Ascending aorta (tissue), 2 donors: ENCODE measurements at regions not wholly inside any gene's neighbourhood (a gene's known extent, or its start where the extent isn't known, plus 50 kb on each side); places are given as distances from the start of the nearest gene placed in this dataset.

Source experiments
- DNase-seq, 2 donors: peaks; one replicate each; pipeline ENCODE4 v3.0.0-alpha.2; 2019; ENCODE audit warnings: low spot score in 2 of 2
- H3K27ac ChIP-seq, 2 donors: fragments of 200-600 bp; sonication (generic); one replicate each; pipeline ENCODE4 v1.5.1; 2016 to 2017; ENCODE audit warnings: mild to moderate bottlenecking in 1 of 2
- H3K27me3 ChIP-seq: fragments of 200-600 bp; sonication (generic); one replicate; pipeline ENCODE4 v1.5.1; 2017
- H3K36me3 ChIP-seq, 2 donors: fragments of 200-600 bp; sonication (generic); one replicate each; pipeline ENCODE4 v1.5.1; 2016
- H3K4me1 ChIP-seq, 2 donors: fragments of 200-600 bp; sonication (generic); one replicate each; pipeline ENCODE4 v1.5.1; 2016 to 2017; ENCODE audit warnings: mild to moderate bottlenecking in 1 of 2
- H3K4me3 ChIP-seq, 2 donors: fragments of 200-600 bp; sonication (generic); one replicate each; pipeline ENCODE4 v1.5.1; 2016 to 2017; ENCODE audit warnings: mild to moderate bottlenecking in 1 of 2
- H3K9me3 ChIP-seq, 2 donors: fragments of 200-600 bp; sonication (generic); one replicate each; pipeline ENCODE4 v1.5.1; 2016
- intact Hi-C: fragments of 100-400 bp; cut with DNase I; formaldehyde crosslinking; loops from one replicate; pipeline ENCODE4 v1.15.1; 2023
- TF ChIP-seq, protein P1 (sequence below), 3 experiments: fragments of 200-600 bp in 2 of 3; fragments of 450-650 bp in 1 of 3; sonication (generic) in 2 of 3; IDR thresholded peaks; one replicate each; pipeline ENCODE4 v1.5.1; 2016 to 2019; ENCODE audit warnings: antibody characterized with exemption in 3 of 3, mild to moderate bottlenecking in 1 of 3, moderate library complexity in 1 of 3

DNA sequence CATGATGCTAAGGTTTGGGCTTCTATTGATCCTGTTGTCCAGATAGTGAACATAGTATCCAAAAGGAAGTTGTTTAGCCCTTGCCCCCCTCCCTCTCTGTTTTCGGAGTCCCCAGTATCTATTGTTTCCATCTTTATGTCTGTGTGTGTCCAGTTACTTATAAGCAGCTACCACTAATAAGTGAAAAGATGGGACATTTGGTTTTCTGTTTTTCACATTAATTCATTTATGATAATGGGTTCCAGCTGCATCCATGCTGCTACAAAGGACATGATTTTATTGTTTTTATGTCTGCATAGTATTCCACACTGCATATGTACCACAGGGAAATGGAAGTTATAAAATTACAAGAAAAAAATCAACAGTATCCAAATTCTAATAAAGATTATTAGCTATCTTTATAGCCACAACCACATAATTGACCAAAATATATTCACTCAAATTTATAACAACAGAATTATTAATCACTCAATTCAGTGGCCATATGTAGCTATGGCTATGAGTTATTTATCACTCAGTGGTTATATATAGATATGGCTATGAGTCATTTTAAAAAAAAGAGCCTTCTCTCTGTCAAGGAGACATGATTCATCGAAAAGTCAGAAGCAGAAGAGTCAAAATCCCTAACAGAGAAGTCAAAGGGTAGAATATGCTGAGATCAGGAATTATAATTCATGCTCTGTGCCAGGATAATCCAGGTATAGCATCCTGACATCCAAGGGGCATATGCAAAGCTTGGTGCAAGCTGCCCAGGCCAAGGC lies 367.5 kb downstream of the DEPDC1B start:
- intact Hi-C loops = loop anchor here (5.0 kb wide), 1 partner anchor 60 kb away; no protein-coding TSS in a partner anchor

DNA sequence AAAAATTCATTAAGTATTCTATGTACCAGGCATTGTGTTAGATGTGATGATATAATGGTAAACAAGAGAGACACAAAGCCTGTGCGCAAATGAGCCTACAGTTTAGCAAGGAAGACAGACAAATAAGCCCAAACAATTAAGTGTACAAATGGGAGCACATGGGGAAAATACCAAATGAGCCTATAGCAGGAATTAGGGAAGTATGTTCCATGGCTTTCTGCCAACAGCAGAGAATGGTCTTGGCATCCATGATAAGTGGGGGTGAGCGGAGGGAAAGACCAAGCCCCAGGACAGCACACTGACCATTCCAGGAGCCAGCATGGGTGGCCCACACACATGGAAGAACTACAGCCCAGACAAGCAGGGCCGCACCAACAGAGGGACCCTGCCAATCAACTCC lies 369.7 kb downstream of the DEPDC1B start:
- TF ChIP-seq, protein P1, sequence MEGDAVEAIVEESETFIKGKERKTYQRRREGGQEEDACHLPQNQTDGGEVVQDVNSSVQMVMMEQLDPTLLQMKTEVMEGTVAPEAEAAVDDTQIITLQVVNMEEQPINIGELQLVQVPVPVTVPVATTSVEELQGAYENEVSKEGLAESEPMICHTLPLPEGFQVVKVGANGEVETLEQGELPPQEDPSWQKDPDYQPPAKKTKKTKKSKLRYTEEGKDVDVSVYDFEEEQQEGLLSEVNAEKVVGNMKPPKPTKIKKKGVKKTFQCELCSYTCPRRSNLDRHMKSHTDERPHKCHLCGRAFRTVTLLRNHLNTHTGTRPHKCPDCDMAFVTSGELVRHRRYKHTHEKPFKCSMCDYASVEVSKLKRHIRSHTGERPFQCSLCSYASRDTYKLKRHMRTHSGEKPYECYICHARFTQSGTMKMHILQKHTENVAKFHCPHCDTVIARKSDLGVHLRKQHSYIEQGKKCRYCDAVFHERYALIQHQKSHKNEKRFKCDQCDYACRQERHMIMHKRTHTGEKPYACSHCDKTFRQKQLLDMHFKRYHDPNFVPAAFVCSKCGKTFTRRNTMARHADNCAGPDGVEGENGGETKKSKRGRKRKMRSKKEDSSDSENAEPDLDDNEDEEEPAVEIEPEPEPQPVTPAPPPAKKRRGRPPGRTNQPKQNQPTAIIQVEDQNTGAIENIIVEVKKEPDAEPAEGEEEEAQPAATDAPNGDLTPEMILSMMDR (IDR thresholded peaks at IDR 0.05) = no peak
- Histone ChIP-seq H3K36me3 (no peaks in the 10 kb centered on the region), H3K27ac (peak overlapping the region in 1 of 2 donors; percentile 42), H3K4me3 (no peak overlapping the region), H3K27me3 (no peaks in the 10 kb centered on the region), H3K4me1 (peaks cover 4 to 25% of the 10 kb centered on the region in 2 donors), H3K9me3 (no peaks in the 10 kb centered on the region)
- DNase-seq = no peak
- intact Hi-C loops = loop anchor here (5.0 kb wide), 1 partner anchor 58 kb away; no protein-coding TSS in a partner anchor

More for the DNA sequence above, 367.5 kb downstream of the DEPDC1B start:
- no peaks in the 10 kb centered on the region for H3K36me3 ChIP-seq
- H3K27ac ChIP-seq = peak overlapping the region in 1 of 2 donors; percentile 32
- DNase-seq = no peak
- TF ChIP-seq, protein P1 (IDR thresholded peaks at IDR 0.05) = no peak
- no peaks in the 10 kb centered on the region for H3K9me3 ChIP-seq
- no peaks in the 10 kb centered on the region for H3K27me3 ChIP-seq
- H3K4me1 ChIP-seq = peaks cover 7 to 36% of the 10 kb centered on the region in 2 donors
- no peak overlapping the region for H3K4me3 ChIP-seq

DNA sequence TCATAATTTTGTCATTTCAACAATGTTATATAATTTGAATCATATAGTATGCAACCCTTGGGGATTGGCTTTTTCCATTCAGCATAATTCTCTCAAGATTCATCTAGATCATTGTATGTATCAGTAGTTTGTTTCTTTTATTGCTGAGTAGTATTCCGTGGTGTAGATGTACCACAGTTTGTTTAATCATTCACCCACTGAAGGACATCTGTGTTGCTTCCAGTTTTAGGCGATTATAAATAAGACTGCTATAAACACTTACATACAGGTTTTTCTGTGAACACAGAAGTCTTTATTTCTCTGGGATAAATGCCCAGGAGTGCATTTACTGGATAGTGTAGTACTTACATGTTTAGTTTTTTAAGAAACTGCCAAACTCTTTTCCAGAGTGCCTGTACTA lies 374.1 kb downstream of the DEPDC1B start:
- no peaks in the 10 kb centered on the region for H3K27me3 ChIP-seq
- no peak overlapping the region for H3K4me3 ChIP-seq
- H3K27ac ChIP-seq = peak overlapping the region in 1 of 2 donors; percentile 46
- H3K9me3 ChIP-seq = no peaks in the 10 kb centered on the region
- TF ChIP-seq, protein P1 (IDR thresholded peaks at IDR 0.05) = no peak
- no peak for DNase-seq
- intact Hi-C loops = no loop called here
- H3K36me3 ChIP-seq = no peaks in the 10 kb centered on the region
- peaks cover 2 to 8% of the 10 kb centered on the region in 2 donors for H3K4me1 ChIP-seq

DNA sequence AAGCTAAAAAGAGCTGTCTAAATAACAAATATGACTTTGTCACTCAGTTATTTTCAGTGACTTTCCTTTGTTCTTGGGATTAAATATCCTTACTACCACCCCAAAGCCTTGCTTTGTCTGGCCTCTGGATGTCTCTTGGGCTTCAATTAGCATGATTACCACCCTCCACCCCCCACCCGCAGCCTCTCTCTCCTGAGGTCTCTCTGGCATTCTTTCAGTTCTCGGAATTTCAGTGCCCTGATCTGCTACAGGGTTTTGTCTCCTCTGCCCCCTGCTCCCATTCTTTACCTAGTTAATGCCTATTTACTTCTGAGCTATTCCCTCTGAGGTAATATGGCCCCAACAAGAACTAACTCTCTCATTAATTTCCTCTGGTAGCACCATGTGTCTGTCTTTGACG lies 376.4 kb downstream of the DEPDC1B start:
- Histone ChIP-seq H3K27ac (peak overlapping the region; percentile 13 to 77), H3K27me3 (no peaks in the 10 kb centered on the region), H3K4me3 (no peak overlapping the region), H3K9me3 (peaks cover 0 to 8% of the 10 kb centered on the region in 2 donors), H3K36me3 (no peaks in the 10 kb centered on the region), H3K4me1 (peaks cover 2 to 3% of the 10 kb centered on the region in 2 donors)
- intact Hi-C loops = no loop called here
- TF ChIP-seq, protein P1 (IDR thresholded peaks at IDR 0.05) = no peak
- no peak for DNase-seq

DNA sequence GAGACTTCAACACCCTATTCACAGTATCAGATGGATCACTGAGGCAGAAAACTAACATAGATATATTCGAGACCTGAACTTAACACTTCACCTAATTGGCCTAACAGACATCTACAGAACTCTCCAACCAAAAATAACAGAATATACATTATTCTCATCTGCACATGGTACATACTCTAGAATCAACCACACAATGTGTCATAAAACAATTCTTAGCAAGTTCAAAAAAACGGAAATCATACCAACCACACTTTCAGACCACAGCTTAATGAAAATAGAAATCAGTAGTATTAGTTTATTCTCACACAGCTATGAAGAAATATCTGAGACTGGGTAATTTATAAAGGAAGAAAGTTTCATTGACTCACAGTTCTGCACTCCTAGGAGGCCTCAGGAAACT lies 387.9 kb downstream of the DEPDC1B start:
- H3K4me1 ChIP-seq = peaks cover 0 to 7% of the 10 kb centered on the region in 2 donors
- no peak overlapping the region for H3K4me3 ChIP-seq
- H3K36me3 ChIP-seq = no peaks in the 10 kb centered on the region
- H3K27me3 ChIP-seq = no peaks in the 10 kb centered on the region
- no peak for DNase-seq
- TF ChIP-seq, protein P1 (IDR thresholded peaks at IDR 0.05) = no peak
- H3K9me3 ChIP-seq = peaks cover 0 to 4% of the 10 kb centered on the region in 2 donors
- no peak overlapping the region for H3K27ac ChIP-seq
- intact Hi-C loops = no loop called here
